Neural cell (in vitro differentiated cells): ENCODE measurements at regions not wholly inside any gene's neighbourhood (a gene's known extent, or its start where the extent isn't known, plus 50 kb on each side); places are given as distances from the start of the nearest gene placed in this dataset.
"Not testable (repeated sequence)": the region's sequence is repeated elsewhere in the genome, so short reads cannot be mapped to it uniquely, and the experiment has no call there.

Experiments
- H2AFZ ChIP-seq: fragments of 200-600, 300-800 bp; sonication (generic), shearing (Covaris generic); 2 replicates; pipeline ENCODE4 v1.6.0; 2014; ENCODE audit warnings: low read depth, mild to moderate bottlenecking, antibody characterized with exemption, low read length, moderate library complexity
- H3F3A ChIP-seq: fragments of 200-600 bp; shearing (Covaris generic); 2 replicates; pipeline ENCODE4 v1.6.1; 2016; ENCODE audit warnings: mild to moderate bottlenecking, moderate library complexity, mixed read lengths, antibody characterized with exemption, low read length; ENCODE audit not compliant: insufficient read depth, poor library complexity, severe bottlenecking
- H3K27ac ChIP-seq: fragments of 200-600, 300-800 bp; sonication (generic), shearing (Covaris generic); 2 replicates; pipeline ENCODE4 v1.5.1; 2014; ENCODE audit warnings: mild to moderate bottlenecking, low read length, moderate library complexity
- H3K27me3 ChIP-seq: fragments of 300-800, 200-600 bp; sonication (generic), shearing (Covaris generic); 2 replicates; pipeline ENCODE4 v1.6.0; 2014; ENCODE audit warnings: mild to moderate bottlenecking, low read depth, low read length, moderate library complexity; ENCODE audit not compliant: insufficient read depth
- H3K36me3 ChIP-seq: fragments of 300-800, 200-600 bp; sonication (generic), shearing (Covaris generic); 2 replicates; pipeline ENCODE4 v1.5.1; 2014; ENCODE audit warnings: mild to moderate bottlenecking, antibody characterized with exemption, low read length, moderate library complexity; ENCODE audit not compliant: insufficient read depth
- H3K4me2 ChIP-seq: fragments of 300-800, 200-600 bp; sonication (generic), shearing (Covaris generic); 2 replicates; pipeline ENCODE4 v1.6.0; 2014; ENCODE audit warnings: mild to moderate bottlenecking, low read length
- H3K4me3 ChIP-seq: fragments of 300-800, 200-600 bp; sonication (generic), shearing (Covaris generic); 2 replicates; pipeline ENCODE4 v1.5.1; 2014; ENCODE audit warnings: mild to moderate bottlenecking, low read length, moderate library complexity
- H3K79me2 ChIP-seq: fragments of 200-600 bp; shearing (Covaris generic); replicated peaks from 2 replicates; pipeline ENCODE4 v1.6.0; 2014; ENCODE audit warnings: mild to moderate bottlenecking, low read length, moderate library complexity; ENCODE audit not compliant: insufficient read depth
- H3K9ac ChIP-seq: fragments of 300-800, 200-600 bp; sonication (generic), shearing (Covaris generic); 2 replicates; pipeline ENCODE4 v1.6.1; 2016; ENCODE audit warnings: mild to moderate bottlenecking, low read length, mixed read lengths
- H3K9me2 ChIP-seq: fragments of 200-600 bp; shearing (Covaris generic); 2 replicates; pipeline ENCODE4 v1.6.1; 2016; ENCODE audit warnings: mild to moderate bottlenecking, low read length, mixed read lengths; ENCODE audit not compliant: insufficient read depth
- H3K9me3 ChIP-seq: fragments of 200-600, 300-800 bp; sonication (generic), shearing (Covaris generic); 2 replicates; pipeline ENCODE4 v1.6.1; 2016; ENCODE audit warnings: mild to moderate bottlenecking, mixed run types, low read length, moderate library complexity, mixed read lengths
- H4K20me1 ChIP-seq: fragments of 200-600 bp; shearing (Covaris generic); 2 replicates; pipeline ENCODE4 v1.6.1; 2016; ENCODE audit warnings: mild to moderate bottlenecking, mixed run types; ENCODE audit not compliant: insufficient read depth
- CTCF ChIP-seq: fragments of 450-650 bp; IDR thresholded peaks from 2 replicates; pipeline ENCODE4 v1.5.1; 2014; ENCODE audit warnings: antibody characterized with exemption, mild to moderate bottlenecking, moderate library complexity; ENCODE audit not compliant: poor library complexity, severe bottlenecking
- EP300 ChIP-seq: fragments of 450-650 bp; conservative IDR thresholded peaks from 2 replicates; pipeline ENCODE4 v1.6.1; 2014; ENCODE audit warnings: antibody characterized with exemption, mild to moderate bottlenecking, moderate library complexity; ENCODE audit not compliant: poor library complexity, severe bottlenecking
- EZH2 ChIP-seq: fragments of 200-600, 300-800 bp; shearing (Covaris generic), sonication (generic); IDR thresholded peaks from 2 replicates; pipeline ENCODE4 v1.6.1; 2014; ENCODE audit warnings: antibody characterized with exemption, low read length, borderline replicate concordance, mild to moderate bottlenecking; ENCODE audit not compliant: insufficient read depth, poor library complexity, severe bottlenecking
- MXI1 ChIP-seq: fragments of 450-650 bp; conservative IDR thresholded peaks from 2 replicates; pipeline ENCODE4 v1.6.1; 2014; ENCODE audit warnings: antibody characterized with exemption, mild to moderate bottlenecking; ENCODE audit not compliant: poor library complexity, severe bottlenecking
- POLR2AphosphoS5 ChIP-seq: IDR thresholded peaks from 2 replicates; pipeline ENCODE4 v1.6.1; 2012
- RAD21 ChIP-seq: fragments of 450-650 bp; conservative IDR thresholded peaks from 2 replicates; pipeline ENCODE4 v1.6.1; 2014; ENCODE audit warnings: antibody characterized with exemption, mild to moderate bottlenecking, moderate library complexity
- REST ChIP-seq: IDR thresholded peaks from 2 replicates; pipeline ENCODE4 v1.6.1; 2012; ENCODE audit warnings: borderline replicate concordance
- SMC3 ChIP-seq: fragments of 450-650 bp; conservative IDR thresholded peaks from 2 replicates; pipeline ENCODE4 v1.6.1; 2014; ENCODE audit warnings: antibody characterized with exemption, mild to moderate bottlenecking, moderate library complexity; ENCODE audit not compliant: poor library complexity
- TAF1 ChIP-seq: IDR thresholded peaks from 2 replicates; pipeline ENCODE4 v1.6.1; 2012; ENCODE audit warnings: low read depth

- TF ChIP-seq TAF1 = no peak
- no peak for TF ChIP-seq EP300
- Histone ChIP-seq H3K9ac (no peak overlapping the region), H2AFZ (no peak overlapping the region), H4K20me1 (no peaks in the 10 kb centered on the region), H3K79me2 (no peaks in the 10 kb centered on the region), H3K27me3 (no peaks in the 10 kb centered on the region), H3K9me2 (no peaks in the 10 kb centered on the region), H3K36me3 (no peaks in the 10 kb centered on the region), H3K9me3 (no peaks in the 10 kb centered on the region), H3F3A (no peaks in the 10 kb centered on the region), H3K4me2 (no peak overlapping the region), H3K4me3 (no peak overlapping the region), H3K27ac (no peak overlapping the region)
Observed at GRCh38 chr9:81069923-81070322, 619.4 kb downstream of the TLE1 start.

- no peaks in the 10 kb centered on the region for H3K9me3 ChIP-seq
- no peak overlapping the region for H2AFZ ChIP-seq
- no peak overlapping the region for H3K27ac ChIP-seq
- TF ChIP-seq SMC3 (no peak), CTCF (no peak), TAF1 (no peak)
- H3K79me2 ChIP-seq = no peaks in the 10 kb centered on the region
- no peaks in the 10 kb centered on the region for H3K27me3 ChIP-seq
- H3K4me2 ChIP-seq = no peak overlapping the region
- no peaks in the 10 kb centered on the region for H3F3A ChIP-seq
- H3K9ac ChIP-seq = no peak overlapping the region
- no peaks in the 10 kb centered on the region for H4K20me1 ChIP-seq
- H3K9me2 ChIP-seq = no peaks in the 10 kb centered on the region
- no peaks in the 10 kb centered on the region for H3K36me3 ChIP-seq
- no peak overlapping the region for H3K4me3 ChIP-seq
Observed at GRCh38 chr9:81069038-81069795, 620.1 kb downstream of the TLE1 start.

GRCh38 chr9:81062995-81063394 is 626.4 kb downstream of the TLE1 start:
- not testable (repeated sequence) for H3K27me3 ChIP-seq, H2AFZ ChIP-seq, H3K36me3 ChIP-seq, H3K9ac ChIP-seq, H3K4me3 ChIP-seq, H3F3A ChIP-seq, H4K20me1 ChIP-seq, H3K27ac ChIP-seq, H3K9me2 ChIP-seq, H3K9me3 ChIP-seq, H3K79me2 ChIP-seq, H3K4me2 ChIP-seq

- H3K9me3 ChIP-seq = no peaks in the 10 kb centered on the region
- no peak overlapping the region for H2AFZ ChIP-seq
- H3K79me2 ChIP-seq = no peaks in the 10 kb centered on the region
- H4K20me1 ChIP-seq = no peaks in the 10 kb centered on the region
- H3K4me3 ChIP-seq = no peak overlapping the region
- no peak overlapping the region for H3K9ac ChIP-seq
- no peaks in the 10 kb centered on the region for H3K27me3 ChIP-seq
- no peak overlapping the region for H3K27ac ChIP-seq
- no peak for TF ChIP-seq CTCF
- no peak for TF ChIP-seq EZH2
- TF ChIP-seq TAF1 = no peak
- TF ChIP-seq SMC3 = no peak
- TF ChIP-seq REST = no peak
- no peak for TF ChIP-seq MXI1
- TF ChIP-seq POLR2AphosphoS5 = no peak
- no peak for TF ChIP-seq EP300
- TF ChIP-seq RAD21 = no peak
- H3K4me2 ChIP-seq = no peak overlapping the region
- no peaks in the 10 kb centered on the region for H3F3A ChIP-seq
- H3K36me3 ChIP-seq = no peaks in the 10 kb centered on the region
- H3K9me2 ChIP-seq = no peaks in the 10 kb centered on the region
Observed at GRCh38 chr9:81058782-81059181, 630.6 kb downstream of the TLE1 start.
